HuH-7 (cell line): ENCODE measurements at regions not wholly inside any gene's neighbourhood (a gene's known extent, or its start where the extent isn't known, plus 50 kb on each side); places are given as distances from the start of the nearest gene placed in this dataset.

Source experiments
- DNase-seq: peaks from one replicate; pipeline ENCODE4 v3.0.0; 2011; ENCODE audit warnings: low spot score

- peak; percentile 12 for DNase-seq
Measured at GRCh38 chr2:30341500-30342267, 105.4 kb upstream of the LCLAT1 start.

GRCh38 chr2:30346471-30347169 lies 100.4 kb upstream of the LCLAT1 start:
- no peak for DNase-seq

- no peak for DNase-seq
Measured at GRCh38 chr2:30348825-30349224, 98.2 kb upstream of the LCLAT1 start.

GRCh38 chr2:30349691-30350090 lies 97.4 kb upstream of the LCLAT1 start:
- no peak for DNase-seq

- DNase-seq, result no peak
Measured at GRCh38 chr2:30351116-30351515, 95.9 kb upstream of the LCLAT1 start.

- DNase-seq, result no peak
Measured at GRCh38 chr2:30351949-30352348, 95.1 kb upstream of the LCLAT1 start.

- DNase-seq, result no peak
Measured at GRCh38 chr2:30354150-30354549, 92.9 kb upstream of the LCLAT1 start.

GRCh38 chr2:30354621-30355020 lies 92.4 kb upstream of the LCLAT1 start:
- no peak for DNase-seq

GRCh38 chr2:30355306-30355705 lies 91.7 kb upstream of the LCLAT1 start:
- DNase-seq, result no peak

GRCh38 chr2:30356071-30356470 lies 91.0 kb upstream of the LCLAT1 start:
- DNase-seq, result no peak

- DNase-seq, result no peak
Measured at GRCh38 chr2:30356776-30357175, 90.3 kb upstream of the LCLAT1 start.

- DNase-seq, result no peak
Measured at GRCh38 chr2:30358351-30358750, 88.7 kb upstream of the LCLAT1 start.

- DNase-seq, result no peak
Measured at GRCh38 chr2:30358842-30359241, 88.2 kb upstream of the LCLAT1 start.

- DNase-seq, result no peak
Measured at GRCh38 chr2:30359644-30360167, 87.3 kb upstream of the LCLAT1 start.

- no peak for DNase-seq
Measured at GRCh38 chr2:30361751-30362394, 85.2 kb upstream of the LCLAT1 start.

- no peak for DNase-seq
Measured at GRCh38 chr2:30362468-30363081, 84.5 kb upstream of the LCLAT1 start.

- DNase-seq, result no peak
Measured at GRCh38 chr2:30363406-30363805, 83.6 kb upstream of the LCLAT1 start.

GRCh38 chr2:30365201-30365600 lies 81.8 kb upstream of the LCLAT1 start:
- no peak for DNase-seq

GRCh38 chr2:30366199-30366691 lies 80.8 kb upstream of the LCLAT1 start:
- no peak for DNase-seq

- no peak for DNase-seq
Measured at GRCh38 chr2:30367232-30368070, 79.6 kb upstream of the LCLAT1 start.

- DNase-seq, result no peak
Measured at GRCh38 chr2:30368258-30368657, 78.8 kb upstream of the LCLAT1 start.
